Head of caudate nucleus (tissue), 42 donors: ENCODE measurements at regions not wholly inside any gene's neighbourhood (a gene's known extent, or its start where the extent isn't known, plus 50 kb on each side); places are given as distances from the start of the nearest gene placed in this dataset.
"Not testable (repeated sequence)": the region's sequence is repeated elsewhere in the genome, so short reads cannot be mapped to it uniquely, and the experiment has no call there.

Experiments
- DNase-seq, 42 donors: peaks; one replicate each; pipeline versions ENCODE4 v3.0.0 to v3.0.0-alpha.2; 2020 to 2021; ENCODE audit warnings: mixed read lengths in 7 of 42
- intact Hi-C: fragments of 100-400 bp; cut with DNase I; formaldehyde crosslinking; loops from one replicate; pipeline ENCODE4 v1.15.0; 2022

- DNase-seq, result no peak
- intact Hi-C loops, result no loop called here
These were observed 1254.5 kb upstream of the FAM98A start for GRCh38 chr2:34853646-34854045.

- intact Hi-C loops, result no loop called here
- DNase-seq, result no peak
These were observed 1252.7 kb upstream of the FAM98A start for GRCh38 chr2:34851804-34852203.

GRCh38 chr2:34849827-34850226 lies 1250.7 kb upstream of the FAM98A start:
- intact Hi-C loops, result no loop called here
- DNase-seq, result no peak

GRCh38 chr2:34848691-34849090 lies 1249.6 kb upstream of the FAM98A start:
- intact Hi-C loops, result no loop called here

GRCh38 chr2:34848132-34848531 lies 1249.0 kb upstream of the FAM98A start:
- no peak for DNase-seq
- intact Hi-C loops, result no loop called here

More at GRCh38 chr2:34848691-34849090, 1249.6 kb upstream of the FAM98A start:
- DNase-seq, result no peak

- intact Hi-C loops, result no loop called here
- no peak for DNase-seq
These were observed 1245.5 kb upstream of the FAM98A start for GRCh38 chr2:34844629-34845028.

GRCh38 chr2:34838408-34838807 lies 1239.3 kb upstream of the FAM98A start:
- DNase-seq, result no peak
- intact Hi-C loops, result no loop called here

GRCh38 chr2:34836361-34836760 lies 1237.3 kb upstream of the FAM98A start:
- intact Hi-C loops, result no loop called here
- no peak for DNase-seq

- intact Hi-C loops, result no loop called here
- peak in 37 of 42 donors; percentile 17 to 79 (median 48) for DNase-seq
These were observed 1232.0 kb upstream of the FAM98A start for GRCh38 chr2:34831096-34831495.

GRCh38 chr2:34828481-34828880 lies 1229.4 kb upstream of the FAM98A start:
- no peak for DNase-seq
- intact Hi-C loops, result no loop called here

- intact Hi-C loops, result no loop called here
- no peak for DNase-seq
These were observed 1228.3 kb upstream of the FAM98A start for GRCh38 chr2:34827398-34827797.

GRCh38 chr2:34825686-34826085 lies 1226.6 kb upstream of the FAM98A start:
- no peak for DNase-seq
- intact Hi-C loops, result no loop called here

- DNase-seq, result no peak
- intact Hi-C loops, result no loop called here
These were observed 1223.5 kb upstream of the FAM98A start for GRCh38 chr2:34822616-34823015.

GRCh38 chr2:34815052-34815741 lies 1216.1 kb upstream of the FAM98A start:
- intact Hi-C loops, result no loop called here
- DNase-seq, result no peak

- intact Hi-C loops, result no loop called here
- no peak for DNase-seq
These were observed 1211.4 kb upstream of the FAM98A start for GRCh38 chr2:34810456-34810855.

GRCh38 chr2:34808426-34808825 lies 1209.3 kb upstream of the FAM98A start:
- intact Hi-C loops, result no loop called here
- peak in 4 of 42 donors; percentile 8 to 43 (median 24) for DNase-seq

GRCh38 chr2:34806891-34807290 lies 1207.8 kb upstream of the FAM98A start:
- DNase-seq, result no peak
- intact Hi-C loops, result no loop called here

- intact Hi-C loops, result no loop called here
- DNase-seq, result no peak
These were observed 1207.3 kb upstream of the FAM98A start for GRCh38 chr2:34806396-34806795.

- intact Hi-C loops, result no loop called here
- DNase-seq, result no peak
These were observed 1200.5 kb upstream of the FAM98A start for GRCh38 chr2:34799556-34799955.

GRCh38 chr2:34795586-34795985 lies 1196.5 kb upstream of the FAM98A start:
- DNase-seq, intact Hi-C loops: not testable (repeated sequence)

GRCh38 chr2:34789169-34789568 lies 1190.1 kb upstream of the FAM98A start:
- DNase-seq, result no peak
- intact Hi-C loops, result no loop called here

- DNase-seq, result no peak
- intact Hi-C loops, result no loop called here
These were observed 1188.2 kb upstream of the FAM98A start for GRCh38 chr2:34787341-34787740.
